GM12878 (cell line): ENCODE measurements at regions not wholly inside any gene's neighbourhood (a gene's known extent, or its start where the extent isn't known, plus 50 kb on each side); places are given as distances from the start of the nearest gene placed in this dataset.

Experiments used
- ATAC-seq: fragments of 200-7000 bp; cut with Tn5 transposase; 3 replicates; pipeline ENCODE4 v1.9.1; 2020; ENCODE audit warnings: mild to moderate bottlenecking, moderate library complexity
- BruUV-seq: library from RNA; stranded (reverse); fragments of 400-500 nt; replicated peaks from 2 replicates; lab custom pipeline; 2021; lab: Mats Ljungman, UMichigan
- CTCF ChIA-PET: fragments of 300-600 bp; sonication (Branson Sonifier 250); formaldehyde crosslinking; extraction: SDS; loops from one replicate; lab custom pipeline; 2021; ENCODE audit warnings: inconsistent platforms; lab: Yijun Ruan, JAX
- POLR2A ChIA-PET: fragments of 350-600 bp; formaldehyde crosslinking; extraction: SDS; loops from one replicate; lab custom pipeline; 2021; ENCODE audit warnings: inconsistent platforms; lab: Charles Lee
- RAD21 ChIA-PET: fragments of 300-600 bp; sonication (Branson Sonifier 250); formaldehyde crosslinking; loops from one replicate; lab custom pipeline; 2023; ENCODE audit warnings: antibody characterized with exemption; ENCODE audit not compliant: unreplicated experiment; lab: Charles Lee
- SMC1A ChIA-PET: fragments of 300-600 bp; sonication (Branson Sonifier 250); formaldehyde crosslinking; loops from one replicate; lab custom pipeline; 2023; ENCODE audit not compliant: unreplicated experiment, uncharacterized antibody; lab: Charles Lee
- DNase-seq: peaks from one replicate; pipeline ENCODE4 v3.0.0-alpha.2; 2011; ENCODE audit warnings: low read depth, low spot score
- FAIRE-seq: peaks from 3 replicates; lab custom pipeline; 2011; peaks lifted over from hg19 to GRCh38; lab: Jason Lieb, UNC
- H2AFZ ChIP-seq: 2 replicates; pipeline ENCODE4 v1.6.0; 2011; ENCODE audit warnings: low read depth, low read length, control low read depth; ENCODE audit not compliant: control insufficient read depth
- H3K27ac ChIP-seq: 2 replicates; pipeline ENCODE4 v1.5.1; 2011; ENCODE audit warnings: control low read depth; ENCODE audit not compliant: control insufficient read depth, insufficient read depth
- H3K27me3 ChIP-seq, 2 experiments: replicated peaks in 1 of 2; 2 replicates each; pipeline versions ENCODE4 v1.6.0 to v1.6.1; 2011; ENCODE audit warnings: low read length in 1 of 2; ENCODE audit not compliant: control insufficient read depth in 2 of 2, insufficient read depth in 2 of 2
- H3K36me3 ChIP-seq, 2 experiments: 2 replicates each; pipeline ENCODE4 v1.5.1; 2011; ENCODE audit warnings: low read length in 1 of 2; ENCODE audit not compliant: control insufficient read depth in 2 of 2, insufficient read depth in 2 of 2
- H3K4me1 ChIP-seq: 2 replicates; pipeline ENCODE4 v1.6.1; 2011; ENCODE audit warnings: mild to moderate bottlenecking, low read length, moderate library complexity, mixed read lengths; ENCODE audit not compliant: control insufficient read depth, insufficient read depth
- H3K4me2 ChIP-seq: 2 replicates; pipeline ENCODE4 v1.6.0; 2011; ENCODE audit warnings: control low read depth; ENCODE audit not compliant: control insufficient read depth, insufficient read depth
- H3K4me3 ChIP-seq: fragments of 200-600 bp; sonication (generic); 2 replicates; pipeline ENCODE4 v1.5.1; 2016
- H3K79me2 ChIP-seq: 2 replicates; pipeline ENCODE4 v1.6.0; 2011; ENCODE audit warnings: low read length; ENCODE audit not compliant: control insufficient read depth, insufficient read depth
- H3K9ac ChIP-seq: 2 replicates; pipeline ENCODE4 v1.8.0; 2011; ENCODE audit warnings: low read length, control low read depth, mixed read lengths; ENCODE audit not compliant: control insufficient read depth, insufficient read depth
- H3K9me3 ChIP-seq: replicated peaks from 3 replicates; pipeline ENCODE4 v1.5.1; 2011; ENCODE audit warnings: mild to moderate bottlenecking, low read length; ENCODE audit not compliant: control insufficient read depth, insufficient read depth
- H4K20me1 ChIP-seq: 2 replicates; pipeline ENCODE4 v1.6.0; 2011; ENCODE audit not compliant: control insufficient read depth, insufficient read depth
- BCL11A ChIP-seq: IDR thresholded peaks from 2 replicates; pipeline ENCODE4 v1.6.1; 2011; ENCODE audit warnings: low read depth, low read length
- DPF2 ChIP-seq: fragments of 450-650 bp; IDR thresholded peaks from 2 replicates; pipeline ENCODE4 v1.6.1; 2017; ENCODE audit warnings: mild to moderate bottlenecking
- FOS ChIP-seq: IDR thresholded peaks from 3 replicates; pipeline ENCODE4 v1.6.1; 2011; ENCODE audit warnings: borderline replicate concordance; ENCODE audit not compliant: insufficient read length; ENCODE audit errors: extremely low read depth
- PAX5 ChIP-seq: IDR thresholded peaks from 2 replicates; pipeline ENCODE4 v1.6.1; 2011; ENCODE audit warnings: low read depth, low read length, borderline replicate concordance
- PAX8 ChIP-seq: fragments of 450-650 bp; IDR thresholded peaks from 2 replicates; pipeline ENCODE4 v1.6.1; 2017; ENCODE audit warnings: mild to moderate bottlenecking, moderate library complexity
- RBBP5 ChIP-seq: fragments of 200-600 bp; sonication (generic); conservative IDR thresholded peaks from 2 replicates; pipeline ENCODE4 v1.6.1; 2016
- SIX5 ChIP-seq: IDR thresholded peaks from 2 replicates; pipeline ENCODE4 v1.6.1; 2011; ENCODE audit warnings: mild to moderate bottlenecking, low read depth, low read length, moderate library complexity; ENCODE audit not compliant: severe bottlenecking
- SP1 ChIP-seq: IDR thresholded peaks from one replicate; pipeline ENCODE4 v1.6.1; 2011; ENCODE audit warnings: low read depth, low read length
- SUPT20H ChIP-seq: IDR thresholded peaks from 2 replicates; pipeline ENCODE4 v1.6.1; 2011; ENCODE audit warnings: low read depth, mild to moderate bottlenecking, low read length, moderate library complexity, borderline replicate concordance; ENCODE audit not compliant: control insufficient read depth
- ZNF622 ChIP-seq: fragments of 450-650 bp; IDR thresholded peaks from 2 replicates; pipeline ENCODE4 v1.6.1; 2017; ENCODE audit warnings: mild to moderate bottlenecking, inconsistent platforms
- WGBS: methylation state at CpG from one replicate; pipeline ENCODE4 v1.1.6; 2016; ENCODE audit warnings: low lambda C conversion rate; ENCODE audit not compliant: insufficient replicate concordance, insufficient coverage; ENCODE audit errors: missing lambda C conversion rate; 5-methylcytosine and 5-hydroxymethylcytosine counted together
- in situ Hi-C: fragments of 300-500 bp; cut with MboI; formaldehyde crosslinking; loops from 9 replicates; pipeline ENCODE4 v1.14.3; 2018; ENCODE audit warnings: mixed read lengths
- intact Hi-C: fragments of 100-400 bp; cut with micrococcal nuclease; formaldehyde crosslinking; loops from one replicate; pipeline ENCODE4 v1.14.2; 2022; ENCODE audit not compliant: unreplicated experiment
- TF ChIP-seq, protein P1 (sequence below): IDR thresholded peaks from 2 replicates; pipeline ENCODE4 v1.6.1; 2012; ENCODE audit warnings: low read depth, low read length, improper control_type of control experiment
- TF ChIP-seq, protein P2 (sequence below): fragments of 450-650 bp; formaldehyde crosslinking; IDR thresholded peaks from 2 replicates; pipeline ENCODE4 v1.4.0; 2020; ENCODE audit warnings: mild to moderate bottlenecking, moderate library complexity
- TF ChIP-seq, protein P3 (sequence below): fragments of 150-350 bp; IDR thresholded peaks from 2 replicates; pipeline ENCODE4 v1.6.1; 2014; ENCODE audit warnings: mild to moderate bottlenecking, low read depth, low read length

- no peaks in the 10 kb centered on the region for H3K4me1 ChIP-seq
- FAIRE-seq (no peak), DNase-seq (no peak), ATAC-seq (no peak)
- no peak overlapping the region for H3K4me2 ChIP-seq
- no peaks in the 10 kb centered on the region for H4K20me1 ChIP-seq
- BruUV-seq, result no TSS peak
- TF ChIP-seq SUPT20H (no peak), PAX8 (no peak), DPF2 (no peak), RBBP5 (no peak), BCL11A (no peak)
- no peak overlapping the region for H3K4me3 ChIP-seq
- ChIA-PET RAD21 (no interaction called here), POLR2A (no interaction called here), SMC1A (interaction anchor here (0.8 kb wide), 1 partner anchor 9 kb away, joined by 4 read pairs; no protein-coding TSS in a partner anchor), CTCF (no interaction called here)
- no peaks in the 10 kb centered on the region for H3K36me3 ChIP-seq
- no peak overlapping the region for H3K9ac ChIP-seq
- H3K79me2 ChIP-seq, result no peaks in the 10 kb centered on the region
- H3K27me3 ChIP-seq, result no peaks in the 10 kb centered on the region
- no peak overlapping the region for H3K27ac ChIP-seq
- intact Hi-C loops, result no loop called here
- no peaks in the 10 kb centered on the region for H3K9me3 ChIP-seq
- in situ Hi-C loops, result no loop called here
- H2AFZ ChIP-seq, result no peak overlapping the region
Observed at GRCh38 chr14:40113671-40114070, 681.4 kb upstream of the FBXO33 start.

DNA sequence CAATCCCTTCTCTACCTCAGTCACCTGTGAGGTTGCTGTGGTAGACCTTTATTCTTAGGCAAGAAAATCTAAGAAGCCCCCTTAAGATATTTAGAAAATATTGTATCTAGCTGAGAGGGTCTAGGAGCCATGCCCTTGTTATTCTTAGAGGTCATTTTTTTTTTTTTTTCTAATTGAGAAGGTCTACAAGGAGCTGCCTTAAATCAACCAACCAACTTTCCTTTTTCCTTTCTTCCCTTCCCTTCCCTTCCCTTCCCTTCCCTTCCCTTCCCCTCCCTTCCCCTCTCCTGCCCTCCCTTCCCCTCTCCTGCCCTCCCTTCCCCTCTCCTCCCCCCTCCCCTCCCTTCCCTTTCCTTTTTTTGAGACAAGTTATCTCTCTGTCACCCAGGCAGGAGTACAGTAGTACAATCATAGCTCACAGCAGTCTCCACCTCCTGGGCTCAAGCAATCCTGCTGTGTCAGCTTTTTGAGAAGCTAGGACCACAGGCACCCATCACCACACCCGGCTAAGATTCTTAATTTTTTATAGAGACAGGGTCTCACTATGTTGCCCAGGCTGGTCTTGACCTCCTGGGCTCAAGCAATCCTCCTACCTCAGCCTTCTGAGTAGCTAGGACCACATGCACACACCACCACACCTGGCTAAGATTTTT, 668.4 kb upstream of the FBXO33 start:
- in situ Hi-C loops, result no loop called here
- H3K27ac ChIP-seq, result no peak overlapping the region
- no peaks in the 10 kb centered on the region for H3K36me3 ChIP-seq
- H2AFZ ChIP-seq, result no peak overlapping the region
- SMC1A ChIA-PET, result interaction anchor here (0.7 kb wide), 1 partner anchor 145 kb away, joined by 3 read pairs; no protein-coding TSS in a partner anchor
- no peaks in the 10 kb centered on the region for H3K27me3 ChIP-seq
- 9% methylated on average over 1 of the region's 1 CpG for WGBS
- no peak overlapping the region for H3K4me3 ChIP-seq
- intact Hi-C loops, result no loop called here
- H4K20me1 ChIP-seq, result no peaks in the 10 kb centered on the region
- H3K4me2 ChIP-seq, result no peak overlapping the region
- no TSS peak for BruUV-seq
- ATAC-seq (no peak), DNase-seq (no peak), FAIRE-seq (no peak)
- RAD21 ChIA-PET, result no interaction called here
- POLR2A ChIA-PET, result no interaction called here
- CTCF ChIA-PET, result interaction anchor here (0.6 to 1.4 kb wide), 2 partner anchors 10 to 17 kb away, joined by 3 to 4 read pairs; no protein-coding TSS in a partner anchor
- H3K4me1 ChIP-seq, result no peaks in the 10 kb centered on the region
- no peak overlapping the region for H3K9ac ChIP-seq
- no peaks in the 10 kb centered on the region for H3K9me3 ChIP-seq
- no peaks in the 10 kb centered on the region for H3K79me2 ChIP-seq
- TF ChIP-seq, protein P1, sequence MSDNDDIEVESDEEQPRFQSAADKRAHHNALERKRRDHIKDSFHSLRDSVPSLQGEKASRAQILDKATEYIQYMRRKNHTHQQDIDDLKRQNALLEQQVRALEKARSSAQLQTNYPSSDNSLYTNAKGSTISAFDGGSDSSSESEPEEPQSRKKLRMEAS, result no peak
- TF ChIP-seq FOS (no peak), ZNF622 (no peak), PAX5 (no peak), SP1 (no peak), SIX5 (no peak)
- TF ChIP-seq, protein P2, sequence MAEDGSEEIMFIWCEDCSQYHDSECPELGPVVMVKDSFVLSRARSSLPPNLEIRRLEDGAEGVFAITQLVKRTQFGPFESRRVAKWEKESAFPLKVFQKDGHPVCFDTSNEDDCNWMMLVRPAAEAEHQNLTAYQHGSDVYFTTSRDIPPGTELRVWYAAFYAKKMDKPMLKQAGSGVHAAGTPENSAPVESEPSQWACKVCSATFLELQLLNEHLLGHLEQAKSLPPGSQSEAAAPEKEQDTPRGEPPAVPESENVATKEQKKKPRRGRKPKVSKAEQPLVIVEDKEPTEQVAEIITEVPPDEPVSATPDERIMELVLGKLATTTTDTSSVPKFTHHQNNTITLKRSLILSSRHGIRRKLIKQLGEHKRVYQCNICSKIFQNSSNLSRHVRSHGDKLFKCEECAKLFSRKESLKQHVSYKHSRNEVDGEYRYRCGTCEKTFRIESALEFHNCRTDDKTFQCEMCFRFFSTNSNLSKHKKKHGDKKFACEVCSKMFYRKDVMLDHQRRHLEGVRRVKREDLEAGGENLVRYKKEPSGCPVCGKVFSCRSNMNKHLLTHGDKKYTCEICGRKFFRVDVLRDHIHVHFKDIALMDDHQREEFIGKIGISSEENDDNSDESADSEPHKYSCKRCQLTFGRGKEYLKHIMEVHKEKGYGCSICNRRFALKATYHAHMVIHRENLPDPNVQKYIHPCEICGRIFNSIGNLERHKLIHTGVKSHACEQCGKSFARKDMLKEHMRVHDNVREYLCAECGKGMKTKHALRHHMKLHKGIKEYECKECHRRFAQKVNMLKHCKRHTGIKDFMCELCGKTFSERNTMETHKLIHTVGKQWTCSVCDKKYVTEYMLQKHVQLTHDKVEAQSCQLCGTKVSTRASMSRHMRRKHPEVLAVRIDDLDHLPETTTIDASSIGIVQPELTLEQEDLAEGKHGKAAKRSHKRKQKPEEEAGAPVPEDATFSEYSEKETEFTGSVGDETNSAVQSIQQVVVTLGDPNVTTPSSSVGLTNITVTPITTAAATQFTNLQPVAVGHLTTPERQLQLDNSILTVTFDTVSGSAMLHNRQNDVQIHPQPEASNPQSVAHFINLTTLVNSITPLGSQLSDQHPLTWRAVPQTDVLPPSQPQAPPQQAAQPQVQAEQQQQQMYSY, result no peak
- TF ChIP-seq, protein P3, sequence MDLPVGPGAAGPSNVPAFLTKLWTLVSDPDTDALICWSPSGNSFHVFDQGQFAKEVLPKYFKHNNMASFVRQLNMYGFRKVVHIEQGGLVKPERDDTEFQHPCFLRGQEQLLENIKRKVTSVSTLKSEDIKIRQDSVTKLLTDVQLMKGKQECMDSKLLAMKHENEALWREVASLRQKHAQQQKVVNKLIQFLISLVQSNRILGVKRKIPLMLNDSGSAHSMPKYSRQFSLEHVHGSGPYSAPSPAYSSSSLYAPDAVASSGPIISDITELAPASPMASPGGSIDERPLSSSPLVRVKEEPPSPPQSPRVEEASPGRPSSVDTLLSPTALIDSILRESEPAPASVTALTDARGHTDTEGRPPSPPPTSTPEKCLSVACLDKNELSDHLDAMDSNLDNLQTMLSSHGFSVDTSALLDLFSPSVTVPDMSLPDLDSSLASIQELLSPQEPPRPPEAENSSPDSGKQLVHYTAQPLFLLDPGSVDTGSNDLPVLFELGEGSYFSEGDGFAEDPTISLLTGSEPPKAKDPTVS, result no peak
